K562 (cell line): ENCODE measurements at regions not wholly inside any gene's neighbourhood (a gene's known extent, or its start where the extent isn't known, plus 50 kb on each side); places are given as distances from the start of the nearest gene placed in this dataset.
A peak's percentile ranks its signal among the peaks of the same experiment; 100 is the strongest.

Source experiments
- MGA ChIP-seq: fragments of 450-650 bp; IDR thresholded peaks from 2 replicates; pipeline ENCODE4 v1.6.1; 2016; ENCODE audit warnings: mild to moderate bottlenecking, moderate library complexity
- POU5F1 ChIP-seq: fragments of 150-350 bp; IDR thresholded peaks from 2 replicates; pipeline ENCODE4 v1.6.1; 2014; ENCODE audit warnings: borderline replicate concordance, low read length, low read depth, mild to moderate bottlenecking; ENCODE audit not compliant: partially characterized antibody
- REST ChIP-seq, 2 experiments: fragments of 450-650 bp; formaldehyde crosslinking in 1 of 2; IDR thresholded peaks; 2 replicates each; pipeline versions ENCODE4 v1.4.0 to v1.6.1; 2014 to 2020; ENCODE audit warnings: mild to moderate bottlenecking in 2 of 2, borderline replicate concordance in 1 of 2, low read depth in 1 of 2
- SMAD2 ChIP-seq: fragments of 150-350 bp; IDR thresholded peaks from 2 replicates; pipeline ENCODE4 v1.6.1; 2014; ENCODE audit warnings: low read depth, mild to moderate bottlenecking, low read length
- SOX6 ChIP-seq: fragments of 450-650 bp; IDR thresholded peaks from 2 replicates; pipeline ENCODE4 v1.6.1; 2014; ENCODE audit warnings: mild to moderate bottlenecking
- ZBTB26 ChIP-seq: fragments of 450-650 bp; formaldehyde crosslinking; IDR thresholded peaks from 2 replicates; pipeline ENCODE4 v1.4.0; 2022; ENCODE audit warnings: missing genetic modification characterization
- ZNF311 ChIP-seq: fragments of 250-450 bp; sonication (Bioruptor Pico); IDR thresholded peaks from 2 replicates; pipeline ENCODE4 v1.4.0; 2020; ENCODE audit warnings: mild to moderate bottlenecking, moderate library complexity

GRCh38 chr2:105669384-105669891, 75.3 kb upstream of the NCK2 start (continued):
- TF ChIP-seq MGA (peak; percentile 49; the same call in 1 of the 2 replicates), ZNF311 (no peak), SMAD2 (no peak), SOX6 (peak; percentile 92), ZBTB26 (CRISPR knock-in tag) (no peak), POU5F1 (no peak), REST (IDR thresholded peaks at IDR 0.05; ENCODE audit: borderline replicate concordance) (no peak), REST (CRISPR knock-in tag; IDR thresholded peaks at IDR 0.05; ENCODE audit: low read depth) (no peak)
